SHP77 (cell line): ENCODE measurements at regions not wholly inside any gene's neighbourhood (a gene's known extent, or its start where the extent isn't known, plus 50 kb on each side); places are given as distances from the start of the nearest gene placed in this dataset.
"Not testable (repeated sequence)": the region's sequence is repeated elsewhere in the genome, so short reads cannot be mapped to it uniquely, and the experiment has no call there.

Experiments used
- DNase-seq, 2 experiments: peaks; one replicate each; lab custom pipeline; 2025; lab: John Stamatoyannopoulos, UW

GRCh38 chr4:96317891-96318290, 478.0 kb downstream of the PDHA2 start:
- no peak for DNase-seq

- no peak for DNase-seq
Observed at GRCh38 chr4:96326846-96327245, 487.0 kb downstream of the PDHA2 start.

GRCh38 chr4:96342196-96342595, 502.3 kb downstream of the PDHA2 start:
- no peak for DNase-seq

GRCh38 chr4:96342790-96343455, 503.0 kb downstream of the PDHA2 start:
- DNase-seq: no peak

GRCh38 chr4:96343836-96344235, 503.9 kb downstream of the PDHA2 start:
- no peak for DNase-seq

- no peak for DNase-seq
Observed at GRCh38 chr4:96347582-96347981, 507.7 kb downstream of the PDHA2 start.

- DNase-seq: peak in 1 of 2 experiments; percentile 4
Observed at GRCh38 chr4:96352051-96352517, 512.2 kb downstream of the PDHA2 start.

GRCh38 chr4:96354036-96354712, 514.3 kb downstream of the PDHA2 start:
- DNase-seq: no peak

GRCh38 chr4:96355414-96355813, 515.5 kb downstream of the PDHA2 start:
- DNase-seq: no peak

GRCh38 chr4:96356591-96357370, 516.9 kb downstream of the PDHA2 start:
- no peak for DNase-seq

- DNase-seq: no peak
Observed at GRCh38 chr4:96366632-96367031, 526.7 kb downstream of the PDHA2 start.

- DNase-seq: no peak
Observed at GRCh38 chr4:96375367-96375766, 535.5 kb downstream of the PDHA2 start.

GRCh38 chr4:96379524-96379923, 539.6 kb downstream of the PDHA2 start:
- no peak for DNase-seq

GRCh38 chr4:96380106-96380505, 540.2 kb downstream of the PDHA2 start:
- DNase-seq: no peak

- DNase-seq: no peak
Observed at GRCh38 chr4:96383349-96383748, 543.5 kb downstream of the PDHA2 start.

GRCh38 chr4:96389770-96390169, 549.9 kb downstream of the PDHA2 start:
- DNase-seq: no peak

GRCh38 chr4:96390404-96390803, 550.5 kb downstream of the PDHA2 start:
- no peak for DNase-seq

- DNase-seq: no peak
Observed at GRCh38 chr4:96395747-96396146, 555.9 kb downstream of the PDHA2 start.

- DNase-seq: no peak
Observed at GRCh38 chr4:96406742-96407141, 566.8 kb downstream of the PDHA2 start.

- no peak for DNase-seq
Observed at GRCh38 chr4:96407225-96407624, 567.3 kb downstream of the PDHA2 start.

- no peak for DNase-seq
Observed at GRCh38 chr4:96407738-96408463, 568.0 kb downstream of the PDHA2 start.

- not testable (repeated sequence) for DNase-seq
Observed at GRCh38 chr4:96414853-96415252, 575.0 kb downstream of the PDHA2 start.
